Mesenchymal stem cell (in vitro differentiated cells and primary cell): ENCODE measurements at regions not wholly inside any gene's neighbourhood (a gene's known extent, or its start where the extent isn't known, plus 50 kb on each side); places are given as distances from the start of the nearest gene placed in this dataset.

Experiments used
- DNase-seq: peaks from one replicate; pipeline ENCODE4 v3.0.0-alpha.2; 2013
- H2AFZ ChIP-seq: one replicate; pipeline ENCODE4 v1.6.1; 2013; ENCODE audit warnings: low read depth, mild to moderate bottlenecking, control low read depth, inconsistent platforms, low read length, moderate library complexity
- H2AK5ac ChIP-seq: 2 replicates; pipeline ENCODE4 v1.6.1; 2013; ENCODE audit warnings: low read length, moderate library complexity, mild to moderate bottlenecking, inconsistent platforms; ENCODE audit not compliant: severe bottlenecking
- H2BK120ac ChIP-seq: one replicate; pipeline ENCODE4 v1.6.1; 2013; ENCODE audit warnings: low read depth, mild to moderate bottlenecking, inconsistent platforms, low read length, moderate library complexity
- H2BK12ac ChIP-seq, 2 experiments: one replicate each; pipeline ENCODE4 v1.6.1; 2013; ENCODE audit warnings: inconsistent platforms in 2 of 2, low read length in 2 of 2, mild to moderate bottlenecking in 2 of 2, moderate library complexity in 2 of 2, control low read depth in 1 of 2
- H2BK15ac ChIP-seq: one replicate; pipeline ENCODE4 v1.6.1; 2013; ENCODE audit warnings: mild to moderate bottlenecking, low read depth, inconsistent platforms; ENCODE audit not compliant: poor library complexity, severe bottlenecking
- H2BK5ac ChIP-seq: 2 replicates; pipeline ENCODE4 v1.6.1; 2013; ENCODE audit warnings: low read depth, mild to moderate bottlenecking, low read length, control low read depth, inconsistent platforms; ENCODE audit not compliant: poor library complexity, severe bottlenecking
- H3K14ac ChIP-seq, 2 experiments: one replicate each; pipeline ENCODE4 v1.6.1; 2013; ENCODE audit warnings: inconsistent platforms in 2 of 2, low read length in 2 of 2, control low read depth in 1 of 2, mild to moderate bottlenecking in 1 of 2, moderate library complexity in 1 of 2
- H3K18ac ChIP-seq, 2 experiments: one replicate each; pipeline ENCODE4 v1.6.1; 2013; ENCODE audit warnings: inconsistent platforms in 2 of 2, low read length in 2 of 2, control low read depth in 1 of 2, low read depth in 1 of 2, mild to moderate bottlenecking in 1 of 2
- H3K23ac ChIP-seq, 2 experiments: one replicate each; pipeline ENCODE4 v1.6.1; 2013; ENCODE audit warnings: inconsistent platforms in 2 of 2, low read length in 2 of 2, mild to moderate bottlenecking in 2 of 2, moderate library complexity in 2 of 2, control low read depth in 1 of 2
- H3K27ac ChIP-seq: 2 replicates; pipeline ENCODE4 v1.5.1; 2013; ENCODE audit warnings: mild to moderate bottlenecking, moderate library complexity, low read length, control low read depth, inconsistent platforms; ENCODE audit not compliant: poor library complexity, severe bottlenecking
- H3K27me3 ChIP-seq, 2 experiments: 2 replicates each; pipeline versions ENCODE4 v1.6.1 to v1.7.0; 2013; ENCODE audit warnings: low read length in 2 of 2, mild to moderate bottlenecking in 2 of 2, moderate library complexity in 2 of 2, control low read depth in 1 of 2, inconsistent platforms in 1 of 2; ENCODE audit not compliant: control insufficient read depth in 1 of 2, insufficient read depth in 1 of 2
- H3K36me3 ChIP-seq, 2 experiments: 2 replicates each; pipeline versions ENCODE4 v1.6.1 to v1.7.0; 2013; ENCODE audit warnings: low read length in 2 of 2, control low read depth in 1 of 2, inconsistent platforms in 1 of 2, low read depth in 1 of 2, mild to moderate bottlenecking in 1 of 2; ENCODE audit not compliant: insufficient read depth in 2 of 2, control insufficient read depth in 1 of 2
- H3K4ac ChIP-seq, 2 experiments: one replicate each; pipeline ENCODE4 v1.6.1; 2013; ENCODE audit warnings: inconsistent platforms in 2 of 2, low read length in 2 of 2, mild to moderate bottlenecking in 2 of 2, moderate library complexity in 2 of 2, control low read depth in 1 of 2, low read depth in 1 of 2
- H3K4me1 ChIP-seq: 2 replicates; pipeline ENCODE4 v1.6.1; 2013; ENCODE audit warnings: low read depth, low read length, control low read depth; ENCODE audit not compliant: control insufficient read depth, insufficient read depth
- H3K4me2 ChIP-seq: 2 replicates; pipeline ENCODE4 v1.6.1; 2013; ENCODE audit warnings: low read length, mild to moderate bottlenecking, inconsistent platforms; ENCODE audit not compliant: poor library complexity, severe bottlenecking
- H3K4me3 ChIP-seq, 2 experiments: 2 replicates each; pipeline versions ENCODE4 v1.5.1 to v1.7.0; 2013; ENCODE audit warnings: low read length in 2 of 2, mild to moderate bottlenecking in 2 of 2, control low read depth in 1 of 2, low read depth in 1 of 2; ENCODE audit not compliant: insufficient read depth in 1 of 2
- H3K79me1 ChIP-seq: replicated peaks from 2 replicates; pipeline ENCODE4 v1.6.1; 2013; ENCODE audit warnings: mild to moderate bottlenecking, control low read depth, low read length, inconsistent platforms; ENCODE audit not compliant: poor library complexity, severe bottlenecking
- H3K9ac ChIP-seq: 2 replicates; pipeline ENCODE4 v1.7.0; 2013; ENCODE audit warnings: mild to moderate bottlenecking, low read length, moderate library complexity
- H3K9me3 ChIP-seq: 2 replicates; pipeline ENCODE4 v1.7.0; 2013; ENCODE audit warnings: mild to moderate bottlenecking, low read length; ENCODE audit not compliant: control insufficient read depth
- H4K8ac ChIP-seq: one replicate; pipeline ENCODE4 v1.6.1; 2013; ENCODE audit warnings: inconsistent platforms, mild to moderate bottlenecking, low read length, moderate library complexity
- H4K91ac ChIP-seq: one replicate; pipeline ENCODE4 v1.6.1; 2013; ENCODE audit warnings: mild to moderate bottlenecking, low read length, inconsistent platforms
- WGBS: methylation state at CpG from one replicate; pipeline ENCODE4 v1.1.7; 2013; ENCODE audit warnings: mixed read lengths; 5-methylcytosine and 5-hydroxymethylcytosine counted together

GRCh38 chr13:106115081-106115480, 420.4 kb downstream of the EFNB2 start:
- Histone ChIP-seq H3K23ac (no peak overlapping the region), H3K14ac (no peak overlapping the region), H3K9me3 (no peaks in the 10 kb centered on the region), H3K4ac (no peak overlapping the region), H3K4me3 (no peak overlapping the region), H3K27me3 (no peaks in the 10 kb centered on the region), H2BK5ac (no peak overlapping the region), H3K4me2 (no peak overlapping the region), H3K18ac (no peak overlapping the region), H4K91ac (no peak overlapping the region), H2BK120ac (no peak overlapping the region), H3K27ac (no peak overlapping the region), H2AFZ (no peak overlapping the region), H3K4me1 (no peaks in the 10 kb centered on the region), H2BK12ac (no peak overlapping the region), H3K9ac (no peak overlapping the region), H4K8ac (no peak overlapping the region), H2AK5ac (no peak overlapping the region), H3K36me3 (no peaks in the 10 kb centered on the region), H2BK15ac (no peak overlapping the region), H3K79me1 (no peaks in the 10 kb centered on the region)
- WGBS: 80% methylated on average over 1 of the region's 2 CpGs
- no peak for DNase-seq

GRCh38 chr13:106113796-106114195, 421.7 kb downstream of the EFNB2 start:
- Histone ChIP-seq H2BK15ac (no peak overlapping the region), H3K79me1 (no peaks in the 10 kb centered on the region), H3K9me3 (no peaks in the 10 kb centered on the region), H3K23ac (no peak overlapping the region), H3K14ac (no peak overlapping the region), H4K91ac (no peak overlapping the region), H2AFZ (no peak overlapping the region), H3K4me2 (no peak overlapping the region), H3K27me3 (no peaks in the 10 kb centered on the region), H3K4me1 (no peaks in the 10 kb centered on the region), H3K18ac (no peak overlapping the region), H3K4me3 (no peak overlapping the region), H3K9ac (no peak overlapping the region), H2AK5ac (no peak overlapping the region), H2BK5ac (no peak overlapping the region), H2BK12ac (no peak overlapping the region), H4K8ac (no peak overlapping the region), H2BK120ac (no peak overlapping the region), H3K27ac (no peak overlapping the region), H3K36me3 (no peaks in the 10 kb centered on the region), H3K4ac (no peak overlapping the region)
- WGBS: 100% methylated on average over 1 of the region's 1 CpG
- DNase-seq: no peak

GRCh38 chr13:106112191-106112590, 423.3 kb downstream of the EFNB2 start:
- Histone ChIP-seq H2AK5ac (no peak overlapping the region), H3K4ac (no peak overlapping the region), H3K79me1 (no peaks in the 10 kb centered on the region), H3K18ac (no peak overlapping the region), H2BK12ac (no peak overlapping the region), H3K27me3 (no peaks in the 10 kb centered on the region), H2BK120ac (no peak overlapping the region), H3K4me1 (peaks cover 3% of the 10 kb centered on the region), H3K4me2 (no peak overlapping the region), H4K8ac (no peak overlapping the region), H3K9me3 (no peaks in the 10 kb centered on the region), H2AFZ (no peak overlapping the region), H2BK15ac (no peak overlapping the region), H3K9ac (no peak overlapping the region), H3K36me3 (no peaks in the 10 kb centered on the region), H3K27ac (no peak overlapping the region), H3K14ac (no peak overlapping the region), H4K91ac (no peak overlapping the region), H2BK5ac (no peak overlapping the region), H3K4me3 (no peak overlapping the region), H3K23ac (no peak overlapping the region)
- no peak for DNase-seq
- 94% methylated on average over 2 of the region's 3 CpGs for WGBS

GRCh38 chr13:106110241-106110855, 425.1 kb downstream of the EFNB2 start:
- no peak overlapping the region for H3K4me2 ChIP-seq
- DNase-seq: no peak
- no peak overlapping the region for H3K14ac ChIP-seq
- no peak overlapping the region for H2BK120ac ChIP-seq
- WGBS: 75% methylated on average over 8 of the region's 8 CpGs
- no peaks in the 10 kb centered on the region for H3K9me3 ChIP-seq
- H3K4ac ChIP-seq: no peak overlapping the region
- no peak overlapping the region for H2AK5ac ChIP-seq
- no peak overlapping the region for H3K18ac ChIP-seq
- H4K91ac ChIP-seq: no peak overlapping the region
- peaks cover 6% of the 10 kb centered on the region for H3K4me1 ChIP-seq
- no peak overlapping the region for H2BK5ac ChIP-seq
- no peak overlapping the region for H3K27ac ChIP-seq
- H3K79me1 ChIP-seq: no peaks in the 10 kb centered on the region
- H3K27me3 ChIP-seq: no peaks in the 10 kb centered on the region
- peak overlapping the region; percentile 29 for H4K8ac ChIP-seq
- H3K9ac ChIP-seq: no peak overlapping the region
- no peak overlapping the region for H2AFZ ChIP-seq
- H2BK12ac ChIP-seq: no peak overlapping the region
- H3K4me3 ChIP-seq: no peak overlapping the region
- H3K36me3 ChIP-seq: no peaks in the 10 kb centered on the region
- no peak overlapping the region for H3K23ac ChIP-seq
- no peak overlapping the region for H2BK15ac ChIP-seq
